PC-9 (cell line): ENCODE measurements at regions not wholly inside any gene's neighbourhood (a gene's known extent, or its start where the extent isn't known, plus 50 kb on each side); places are given as distances from the start of the nearest gene placed in this dataset.

ENCODE experiments used
- CTCF ChIP-seq: fragments of 200-600 bp; sonication (generic); conservative IDR thresholded peaks from 2 replicates; pipeline ENCODE4 v1.6.1; 2017; ENCODE audit warnings: mixed run types, antibody characterized with exemption, mild to moderate bottlenecking, moderate library complexity
- EZH2 ChIP-seq: fragments of 200-600 bp; sonication (generic); IDR thresholded peaks from 2 replicates; pipeline ENCODE4 v1.8.0; 2017; ENCODE audit warnings: antibody characterized with exemption, low read depth

- no peak for TF ChIP-seq CTCF
- no peak for TF ChIP-seq EZH2
Measured at GRCh38 chr5:63554191-63554590, 408.1 kb downstream of the HTR1A start.
